ENCODE measurements at regions not wholly inside any gene's neighbourhood (a gene's known extent, or its start where the extent isn't known, plus 50 kb on each side); places are given as distances from the start of the nearest gene placed in this dataset.

DNA sequence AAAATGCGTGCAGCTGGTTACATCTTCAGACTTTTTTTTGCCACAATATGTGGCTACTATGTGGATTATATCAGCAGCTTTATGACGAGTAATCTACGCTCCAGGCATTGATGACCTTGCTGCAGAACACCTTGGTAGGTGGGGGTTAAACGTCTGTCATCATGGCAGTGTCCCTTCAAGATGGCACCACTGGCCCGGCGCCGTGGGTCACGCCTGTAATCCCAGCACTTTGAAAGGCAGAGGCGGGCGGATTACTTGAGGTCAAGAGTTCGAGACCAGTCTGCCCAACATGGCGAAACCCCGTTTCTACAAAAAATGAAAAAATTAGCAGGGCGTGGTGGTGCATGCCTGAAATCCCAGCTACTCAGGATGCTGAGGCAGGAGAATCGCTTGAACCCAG lies 177.5 kb downstream of the AEBP2 start:
- Histone ChIP-seq H4K20me1 (ENCODE audit: insufficient read depth) (no peaks in the 10 kb centered on the region), H3K27me3 (ENCODE audit: insufficient read depth, low read length) (no peaks in the 10 kb centered on the region), H3K9me2 (ENCODE audit: insufficient read depth) (no peaks in the 10 kb centered on the region), H3K36me3 (ENCODE audit: control insufficient read depth in 1 of 2, insufficient read depth in 2 of 2, low read length in 2 of 2) (no peaks in the 10 kb centered on the region), H2AFZ (ENCODE audit: low read depth, low read length, poor library complexity, severe bottlenecking) (no peak overlapping the region), H3K9ac (ENCODE audit: low read length) (no peak overlapping the region), H3K79me2 (ENCODE audit: insufficient read depth, low read length) (no peaks in the 10 kb centered on the region), H3K4me1 (ENCODE audit: control insufficient read depth in 1 of 2, insufficient read depth in 2 of 2, low read length in 2 of 2) (no peaks in the 10 kb centered on the region), H3K4me2 (ENCODE audit: low read length) (no peak overlapping the region), H3K4me3 (replicated peaks in 1 of 2; ENCODE audit: low read depth in 1 of 2, low read length in 2 of 2) (no peak overlapping the region), H3K27ac (ENCODE audit: low read depth, low read length) (no peak overlapping the region), H3K9me3 (ENCODE audit: control insufficient read depth in 1 of 2, insufficient read depth in 1 of 2, low read depth in 1 of 2, low read length in 2 of 2) (no peaks in the 10 kb centered on the region)
- POLR2A ChIA-PET = no interaction called here
- no peak for ATAC-seq
- no TSS peak for BruUV-seq (replicated peaks)
- CTCF ChIA-PET = no interaction called here
- RAD21 ChIA-PET (ENCODE audit: low non-redundant PET in 1 of 2, low total read pairs in 2 of 2, uncharacterized antibody in 2 of 2, unreplicated experiment in 2 of 2) = no interaction called here
- DNase-seq (ENCODE audit: low read depth, low spot score) = no peak
- intact Hi-C loops (cut with micrococcal nuclease) = no loop called here
- TF ChIP-seq TCF7L2 (IDR thresholded peaks at IDR 0.05; ENCODE audit: borderline replicate concordance, extremely low read depth, insufficient read depth, insufficient read length) = no peak
- TF ChIP-seq YY1 (IDR thresholded peaks at IDR 0.05; ENCODE audit: extremely low read depth, insufficient replicate concordance, low read depth, low read length) = no peak
- no peak for TF ChIP-seq RAD21 (IDR thresholded peaks at IDR 0.05; ENCODE audit: low read depth)
- TF ChIP-seq EZH2 (IDR thresholded peaks at IDR 0.05) = no peak
- no peak for TF ChIP-seq REST (IDR thresholded peaks at IDR 0.05; ENCODE audit: low read depth)
- TF ChIP-seq FOSL1 (IDR thresholded peaks at IDR 0.05; ENCODE audit: low read depth) = no peak
- TF ChIP-seq ZFX (IDR thresholded peaks at IDR 0.05) = no peak
- no peak for TF ChIP-seq EGR1 (IDR thresholded peaks at IDR 0.05; ENCODE audit: low read depth)
- TF ChIP-seq POLR2A (IDR thresholded peaks at IDR 0.05; ENCODE audit: borderline replicate concordance, extremely low read depth, insufficient read depth, insufficient read length) = no peak
